ENCODE measurements at regions not wholly inside any gene's neighbourhood (a gene's known extent, or its start where the extent isn't known, plus 50 kb on each side); places are given as distances from the start of the nearest gene placed in this dataset.

- no peak for TF ChIP-seq USF1 (IDR thresholded peaks at IDR 0.05; ENCODE audit: borderline replicate concordance, low read depth)
- no peak for TF ChIP-seq TEAD4 (IDR thresholded peaks at IDR 0.05; ENCODE audit: borderline replicate concordance, insufficient read depth)
- TF ChIP-seq FOSL2 (IDR thresholded peaks at IDR 0.05; ENCODE audit: borderline replicate concordance, low read depth), result no peak
- no peak for TF ChIP-seq MAX (IDR thresholded peaks at IDR 0.05; ENCODE audit: low read depth)
- TF ChIP-seq RFX5 (IDR thresholded peaks at IDR 0.05; ENCODE audit: low read length), result no peak
- TF ChIP-seq ZBTB33 (IDR thresholded peaks at IDR 0.05; ENCODE audit: borderline replicate concordance, low read depth), result no peak
Measured at GRCh38 chr13:99448546-99448945, 52.7 kb upstream of the TM9SF2 start (continued).

GRCh38 chr13:99450416-99450815, 50.9 kb upstream of the TM9SF2 start:
- POLR2A ChIA-PET, result interaction anchor here (0.7 kb wide), 1 partner anchor 25 kb away, joined by 3 read pairs; no protein-coding TSS in a partner anchor
- CTCF ChIA-PET, result interaction anchor here (1.1 to 2.8 kb wide), 5 partner anchors 9 to 181 kb away, joined by 3 to 20 read pairs (median 10); no protein-coding TSS in a partner anchor
- TF ChIP-seq IRF3 (IDR thresholded peaks at IDR 0.05; ENCODE audit: low read depth, low read length) (no peak), PBX3 (IDR thresholded peaks at IDR 0.05) (no peak), RAD21 (IDR thresholded peaks at IDR 0.05; ENCODE audit: low read length) (no peak), RFX5 (IDR thresholded peaks at IDR 0.05; ENCODE audit: low read length) (no peak), NFIC (IDR thresholded peaks at IDR 0.05; ENCODE audit: borderline replicate concordance) (no peak), ELF1 (IDR thresholded peaks at IDR 0.05) (no peak), RCOR1 (IDR thresholded peaks at IDR 0.05; ENCODE audit: low read length) (no peak), FOXM1 (IDR thresholded peaks at IDR 0.05; ENCODE audit: low read depth) (no peak), FOSL2 (IDR thresholded peaks at IDR 0.05; ENCODE audit: borderline replicate concordance, low read depth) (no peak), RXRA (IDR thresholded peaks at IDR 0.05; ENCODE audit: borderline replicate concordance, low read depth) (no peak), EP300 (IDR thresholded peaks at IDR 0.05; ENCODE audit: borderline replicate concordance in 1 of 2, low read depth in 1 of 2, low read length in 1 of 2) (no peak), ZBTB33 (IDR thresholded peaks at IDR 0.05; ENCODE audit: borderline replicate concordance, low read depth) (no peak), GATA2 (CRISPR knock-in tag; IDR thresholded peaks at IDR 0.05) (no peak), GABPA (IDR thresholded peaks at IDR 0.05; ENCODE audit: low read depth) (no peak), NRF1 (IDR thresholded peaks at IDR 0.05; ENCODE audit: low read depth, low read length) (no peak), MXI1 (IDR thresholded peaks at IDR 0.05; ENCODE audit: low read depth, low read length) (no peak), EZH2phosphoT487 (IDR thresholded peaks at IDR 0.05; ENCODE audit: borderline replicate concordance, low read depth) (no peak), POLR2AphosphoS5 (IDR thresholded peaks at IDR 0.05; ENCODE audit: low read depth, low read length) (no peak)
- no peaks in the 10 kb centered on the region for H3K9me2 ChIP-seq
- no peak for DNase-seq
- H3K4me1 ChIP-seq (ENCODE audit: control insufficient read depth in 1 of 2, insufficient read depth in 2 of 2, low read depth in 1 of 2, low read length in 1 of 2), result no peaks in the 10 kb centered on the region
- H3K4me3 ChIP-seq (ENCODE audit: low read depth in 2 of 2, low read length in 1 of 2), result no peak overlapping the region
- no peaks in the 10 kb centered on the region for H4K20me1 ChIP-seq (ENCODE audit: insufficient read depth)
- H3F3A ChIP-seq (replicated peaks; ENCODE audit: insufficient read depth), result no peaks in the 10 kb centered on the region
- H3K79me2 ChIP-seq (ENCODE audit: insufficient read depth), result no peaks in the 10 kb centered on the region
- no peak overlapping the region for H3K27ac ChIP-seq (ENCODE audit: low read depth in 2 of 2, low read length in 1 of 2)
- H3K4me2 ChIP-seq, result no peak overlapping the region
- no peaks in the 10 kb centered on the region for H3K9me3 ChIP-seq
- H3K36me3 ChIP-seq (replicated peaks in 1 of 2; ENCODE audit: control insufficient read depth in 1 of 2, insufficient read depth in 2 of 2, low read length in 1 of 2), result no peaks in the 10 kb centered on the region
- H3K27me3 ChIP-seq (ENCODE audit: insufficient read depth), result no peaks in the 10 kb centered on the region
- H3K9ac ChIP-seq, result no peak overlapping the region
- no peak overlapping the region for H2AFZ ChIP-seq (ENCODE audit: low read depth)
